ENCODE measurements at regions not wholly inside any gene's neighbourhood (a gene's known extent, or its start where the extent isn't known, plus 50 kb on each side); places are given as distances from the start of the nearest gene placed in this dataset.

DNA sequence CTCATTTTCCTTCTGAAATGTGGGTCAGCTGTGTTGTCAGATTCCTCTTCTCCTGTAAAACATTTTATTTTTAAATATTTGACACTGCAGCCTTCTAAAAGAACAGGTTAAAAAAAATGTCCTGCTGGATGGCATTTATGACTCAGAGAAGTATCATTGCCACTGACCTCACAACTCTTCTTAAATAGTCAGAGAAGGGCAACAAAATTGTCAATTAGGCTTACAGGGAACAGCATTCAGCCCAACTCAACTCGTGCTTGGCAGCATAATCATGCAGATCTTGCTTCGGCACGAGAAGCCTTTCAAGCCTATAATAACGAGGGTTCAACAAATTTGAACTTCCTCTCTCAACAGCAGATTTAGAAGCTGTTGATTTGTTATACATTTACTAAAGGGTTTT, 296.7 kb upstream of the DACH1 start:
- Mint-ChIP-seq H3K27ac (no peak overlapping the region), H3K27me3 (no peaks in the 10 kb centered on the region), H3K4me3 (no peak overlapping the region), H3K4me1 (no peaks in the 10 kb centered on the region), H3K36me3 (ENCODE audit: low read depth) (no peaks in the 10 kb centered on the region)
- DNase-seq (no peak), ATAC-seq (no peak)
- no peaks in the 10 kb centered on the region for H3K9me3 ChIP-seq (ENCODE audit: control insufficient read depth, low read length, poor library complexity, severe bottlenecking)

DNA sequence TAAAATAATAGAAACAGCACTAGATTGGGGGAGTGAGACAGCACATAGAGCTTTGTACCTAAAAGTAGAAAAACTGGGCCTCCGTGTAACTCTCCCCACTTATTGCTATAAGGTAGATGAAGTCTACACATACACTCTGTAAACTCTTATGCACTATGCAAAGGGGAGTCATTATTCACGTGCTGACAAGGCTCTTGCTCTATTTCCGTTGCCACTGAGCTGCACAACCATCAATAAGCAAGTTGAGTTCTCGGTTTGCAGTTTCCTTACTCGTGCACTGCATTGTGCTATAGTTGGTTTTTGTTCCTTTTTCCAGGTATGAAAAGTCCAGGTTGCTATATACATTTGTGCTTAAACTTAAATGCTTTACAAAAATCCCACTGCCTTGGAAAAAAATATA, 294.0 kb upstream of the DACH1 start:
- ATAC-seq (no peak), DNase-seq (no peak)
- Mint-ChIP-seq H3K27ac (no peak overlapping the region), H3K4me3 (no peak overlapping the region), H3K4me1 (no peaks in the 10 kb centered on the region), H3K27me3 (no peaks in the 10 kb centered on the region), H3K36me3 (ENCODE audit: low read depth) (no peaks in the 10 kb centered on the region)
- H3K9me3 ChIP-seq (ENCODE audit: control insufficient read depth, low read length, poor library complexity, severe bottlenecking) = no peaks in the 10 kb centered on the region

DNA sequence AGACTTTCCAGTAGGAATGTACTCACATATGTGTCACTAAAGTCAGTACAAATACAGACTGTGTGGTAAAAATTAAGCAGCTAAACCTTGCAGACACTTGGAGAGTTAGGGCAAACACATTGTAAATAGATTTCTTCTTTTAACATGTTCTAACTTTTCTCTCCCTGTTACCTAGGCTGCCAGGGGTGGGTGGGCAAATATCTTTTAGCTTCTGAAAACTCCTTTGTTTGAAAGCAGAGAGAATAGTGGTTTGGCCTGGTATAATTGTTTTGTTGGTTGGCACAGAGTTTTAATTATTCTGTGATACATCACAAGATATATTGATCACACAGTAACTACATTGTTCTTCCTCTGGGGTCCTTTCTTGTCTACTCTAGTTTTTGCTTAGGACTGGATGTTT, 289.8 kb upstream of the DACH1 start:
- Mint-ChIP-seq H3K4me3 (no peak overlapping the region), H3K4me1 (no peaks in the 10 kb centered on the region), H3K27ac (no peak overlapping the region), H3K27me3 (no peaks in the 10 kb centered on the region), H3K36me3 (ENCODE audit: low read depth) (no peaks in the 10 kb centered on the region)
- H3K9me3 ChIP-seq (ENCODE audit: control insufficient read depth, low read length, poor library complexity, severe bottlenecking) = no peaks in the 10 kb centered on the region
- ATAC-seq = no peak
- DNase-seq = no peak

DNA sequence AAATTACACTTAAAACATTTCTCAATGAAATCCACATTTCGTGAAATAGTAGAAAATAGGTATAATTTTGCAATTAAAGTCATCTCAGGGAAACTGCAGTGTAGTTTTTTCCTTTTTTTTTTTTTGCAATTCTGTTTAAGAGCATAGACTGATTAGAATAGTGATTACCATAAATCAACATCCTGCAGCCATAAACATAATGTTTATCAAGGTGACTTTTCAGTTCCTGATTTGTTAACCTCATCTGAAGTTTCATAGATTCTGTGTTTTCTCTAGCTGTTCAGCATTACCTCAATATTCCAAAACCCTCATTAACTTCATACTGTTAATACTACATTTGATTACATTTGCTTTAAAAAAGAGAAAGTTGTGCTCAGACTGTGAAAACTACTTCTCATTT, 286.3 kb upstream of the DACH1 start:
- no peak for ATAC-seq
- no peaks in the 10 kb centered on the region for H3K27me3 Mint-ChIP-seq
- no peaks in the 10 kb centered on the region for H3K36me3 Mint-ChIP-seq (ENCODE audit: low read depth)
- DNase-seq = no peak
- H3K9me3 ChIP-seq (ENCODE audit: control insufficient read depth, low read length, poor library complexity, severe bottlenecking) = no peaks in the 10 kb centered on the region
- H3K4me1 Mint-ChIP-seq = no peaks in the 10 kb centered on the region
- no peak overlapping the region for H3K4me3 Mint-ChIP-seq
- H3K27ac Mint-ChIP-seq = no peak overlapping the region

DNA sequence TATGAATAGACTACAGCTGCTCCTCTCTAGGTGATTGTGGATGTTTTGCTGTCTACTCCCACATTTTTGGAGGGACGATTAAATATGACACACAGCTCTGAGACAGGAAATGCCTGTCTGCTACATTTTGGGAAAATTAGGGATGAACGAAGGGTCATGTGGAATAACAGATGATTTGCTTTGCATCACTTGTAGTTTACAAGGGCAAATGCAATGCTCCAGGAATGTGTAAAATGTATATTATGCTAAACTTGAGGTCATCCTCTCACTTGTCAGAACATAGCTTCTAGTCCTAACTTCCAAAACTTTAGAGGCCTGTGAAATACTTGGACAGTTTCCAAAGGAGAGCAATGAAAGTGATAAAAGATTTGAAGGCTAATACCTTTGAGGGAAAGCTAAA, 284.2 kb upstream of the DACH1 start:
- DNase-seq (no peak), ATAC-seq (no peak)
- Mint-ChIP-seq H3K36me3 (ENCODE audit: low read depth) (no peaks in the 10 kb centered on the region), H3K27ac (no peak overlapping the region), H3K4me3 (no peak overlapping the region), H3K4me1 (no peaks in the 10 kb centered on the region), H3K27me3 (no peaks in the 10 kb centered on the region)
- H3K9me3 ChIP-seq (ENCODE audit: control insufficient read depth, low read length, poor library complexity, severe bottlenecking) = no peaks in the 10 kb centered on the region

DNA sequence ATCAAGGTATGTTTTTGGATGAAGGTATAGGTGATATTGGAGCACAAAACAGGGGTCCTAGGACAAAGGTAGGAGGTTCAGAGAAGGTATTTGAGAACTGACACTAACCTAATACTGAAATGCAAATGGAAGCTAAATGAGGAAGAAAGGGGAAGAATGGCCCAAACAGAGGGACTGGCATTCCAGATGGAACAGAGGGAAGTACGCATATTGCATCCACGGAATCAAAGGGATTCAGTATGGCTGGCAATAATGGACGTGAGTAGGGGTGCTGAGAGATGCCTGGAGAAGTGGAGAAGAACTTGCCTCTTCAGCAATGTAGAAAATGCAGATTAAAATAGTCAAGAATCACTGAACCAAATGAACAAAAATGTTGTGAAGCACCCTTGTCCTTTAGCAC, 283.5 kb upstream of the DACH1 start:
- H3K9me3 ChIP-seq (ENCODE audit: control insufficient read depth, low read length, poor library complexity, severe bottlenecking) = no peaks in the 10 kb centered on the region
- no peak overlapping the region for H3K27ac Mint-ChIP-seq
- no peaks in the 10 kb centered on the region for H3K27me3 Mint-ChIP-seq
- no peaks in the 10 kb centered on the region for H3K36me3 Mint-ChIP-seq (ENCODE audit: low read depth)
- ATAC-seq = no peak
- H3K4me3 Mint-ChIP-seq = no peak overlapping the region
- H3K4me1 Mint-ChIP-seq = no peaks in the 10 kb centered on the region
- DNase-seq = no peak

DNA sequence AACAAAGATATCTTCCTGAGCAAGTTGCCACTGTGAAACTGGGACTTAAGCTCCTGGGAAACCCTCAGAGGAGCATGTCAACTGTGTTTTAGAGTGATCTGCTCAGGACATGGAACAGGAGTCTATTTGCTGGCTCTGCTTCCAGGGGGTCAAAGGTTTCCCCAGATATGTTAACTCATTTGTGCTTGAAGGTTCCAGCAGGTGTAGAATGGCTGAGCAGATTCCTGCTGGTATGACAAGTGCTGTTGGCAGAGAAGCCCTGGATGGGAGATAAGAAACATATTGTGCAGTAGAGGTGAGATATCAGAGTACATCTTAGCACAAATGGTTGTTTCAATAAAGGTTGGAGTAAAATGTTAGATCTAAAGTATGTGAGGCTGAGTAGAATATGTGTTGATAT, 282.7 kb upstream of the DACH1 start:
- no peaks in the 10 kb centered on the region for H3K4me1 Mint-ChIP-seq
- H3K36me3 Mint-ChIP-seq (ENCODE audit: low read depth) = no peaks in the 10 kb centered on the region
- no peak overlapping the region for H3K4me3 Mint-ChIP-seq

DNA sequence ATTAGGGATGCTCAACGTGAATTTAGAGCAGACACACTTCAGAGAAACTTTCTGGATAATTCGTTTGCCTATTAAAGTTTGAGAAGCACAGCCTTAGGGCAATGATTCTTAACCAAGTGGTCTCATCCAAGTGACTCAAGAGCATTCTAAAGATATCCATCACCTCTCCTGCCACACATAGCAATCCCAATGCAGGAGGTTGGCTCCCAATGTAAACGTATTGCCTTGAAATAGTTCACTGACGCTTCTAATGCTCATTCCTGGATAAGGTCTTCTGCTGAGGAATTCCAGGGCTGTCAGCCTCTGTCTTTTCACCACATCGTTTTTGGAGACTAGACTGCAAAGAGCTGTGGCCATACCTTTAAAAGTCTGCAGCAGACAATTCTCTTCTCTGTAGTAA, 279.8 kb upstream of the DACH1 start:
- Mint-ChIP-seq H3K36me3 (ENCODE audit: low read depth) (no peaks in the 10 kb centered on the region), H3K27ac (no peak overlapping the region), H3K4me3 (no peak overlapping the region), H3K4me1 (no peaks in the 10 kb centered on the region), H3K27me3 (no peaks in the 10 kb centered on the region)
- DNase-seq (no peak), ATAC-seq (no peak)
- no peaks in the 10 kb centered on the region for H3K9me3 ChIP-seq (ENCODE audit: control insufficient read depth, low read length, poor library complexity, severe bottlenecking)

More for the DNA sequence above, 282.7 kb upstream of the DACH1 start:
- no peaks in the 10 kb centered on the region for H3K9me3 ChIP-seq (ENCODE audit: control insufficient read depth, low read length, poor library complexity, severe bottlenecking)
- DNase-seq (no peak), ATAC-seq (no peak)
- no peak overlapping the region for H3K27ac Mint-ChIP-seq
- H3K27me3 Mint-ChIP-seq = no peaks in the 10 kb centered on the region

DNA sequence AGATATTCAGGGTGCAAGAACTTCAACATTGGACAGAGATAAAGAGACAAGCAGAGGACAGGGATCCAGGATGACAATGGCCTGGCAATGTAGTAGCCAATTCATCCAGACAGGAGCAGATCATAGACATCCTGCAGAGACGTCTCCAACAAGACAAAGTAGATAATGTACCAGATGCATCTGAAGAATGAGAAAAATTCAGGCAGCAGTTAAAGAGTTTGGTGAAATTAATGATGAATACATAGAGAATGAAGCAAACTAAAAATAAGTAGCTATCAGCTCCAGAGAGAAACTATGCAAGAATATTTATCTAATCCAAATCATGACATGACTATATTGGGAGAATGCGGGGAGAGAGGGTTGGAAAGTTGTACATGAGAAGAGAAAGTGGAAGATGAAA, 278.4 kb upstream of the DACH1 start:
- DNase-seq (no peak), ATAC-seq (no peak)
- Mint-ChIP-seq H3K36me3 (ENCODE audit: low read depth) (no peaks in the 10 kb centered on the region), H3K4me1 (no peaks in the 10 kb centered on the region), H3K27me3 (no peaks in the 10 kb centered on the region), H3K27ac (no peak overlapping the region), H3K4me3 (no peak overlapping the region)
- H3K9me3 ChIP-seq (ENCODE audit: control insufficient read depth, low read length, poor library complexity, severe bottlenecking) = no peaks in the 10 kb centered on the region

DNA sequence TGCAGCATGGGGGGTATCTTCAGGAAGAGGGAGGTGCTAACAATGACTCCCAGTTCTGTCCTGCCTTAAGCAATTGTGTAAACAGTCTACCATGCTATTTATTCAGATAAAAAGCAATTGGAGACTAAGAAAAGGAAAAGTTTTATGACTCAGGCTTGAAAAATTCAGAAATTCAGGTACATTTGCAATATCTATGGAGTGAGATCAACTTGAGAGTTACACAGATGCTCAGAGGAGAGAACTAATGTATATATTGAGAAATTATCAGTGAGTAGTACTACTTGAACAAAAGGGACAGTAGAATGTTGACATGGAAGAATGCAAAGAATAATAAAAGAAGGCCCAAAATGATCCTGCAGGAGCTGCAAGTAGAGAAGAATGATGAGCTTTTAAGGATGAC, 277.6 kb upstream of the DACH1 start:
- Mint-ChIP-seq H3K27ac (no peak overlapping the region), H3K4me1 (no peaks in the 10 kb centered on the region), H3K36me3 (ENCODE audit: low read depth) (no peaks in the 10 kb centered on the region), H3K27me3 (no peaks in the 10 kb centered on the region), H3K4me3 (no peak overlapping the region)
- ATAC-seq (no peak), DNase-seq (no peak)
- H3K9me3 ChIP-seq (ENCODE audit: control insufficient read depth, low read length, poor library complexity, severe bottlenecking) = no peaks in the 10 kb centered on the region

DNA sequence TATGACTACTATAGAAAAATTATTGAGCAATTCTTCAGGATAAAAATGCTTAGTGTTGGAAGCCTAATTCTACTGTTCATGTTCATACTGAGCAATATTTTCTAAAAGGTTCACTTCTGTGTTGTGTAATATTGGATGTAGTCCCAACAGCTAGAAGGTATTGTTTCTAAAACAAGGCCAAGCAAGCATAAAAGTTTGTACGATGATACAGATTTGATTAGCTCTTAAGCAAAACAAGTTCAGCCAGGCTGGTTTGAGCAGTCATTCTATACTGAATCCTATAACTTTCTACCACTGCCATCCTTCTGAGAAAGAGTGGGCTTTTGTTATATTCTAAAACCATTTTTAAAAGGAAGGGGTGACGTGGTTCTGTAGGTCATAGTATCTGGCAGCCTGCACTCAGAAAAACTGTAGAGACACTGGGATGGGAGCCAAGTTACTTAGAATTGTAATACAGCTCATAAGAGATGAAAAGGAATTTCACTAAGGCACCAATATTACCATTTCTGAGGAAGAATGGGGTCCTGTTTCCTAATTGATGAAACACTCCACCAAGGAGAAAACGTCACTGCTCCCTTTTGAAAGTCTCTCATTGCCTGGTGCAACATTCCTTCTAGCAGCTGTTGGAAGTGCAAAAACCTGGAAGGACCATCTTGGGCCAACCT, 275.0 kb upstream of the DACH1 start:
- no peaks in the 10 kb centered on the region for H3K36me3 Mint-ChIP-seq (ENCODE audit: low read depth)
- no peaks in the 10 kb centered on the region for H3K4me1 Mint-ChIP-seq
- ATAC-seq = no peak
- H3K27ac Mint-ChIP-seq = no peak overlapping the region
- H3K27me3 Mint-ChIP-seq = no peaks in the 10 kb centered on the region
- DNase-seq = no peak
- H3K9me3 ChIP-seq (ENCODE audit: control insufficient read depth, low read length, poor library complexity, severe bottlenecking) = no peaks in the 10 kb centered on the region
- H3K4me3 Mint-ChIP-seq = no peak overlapping the region

DNA sequence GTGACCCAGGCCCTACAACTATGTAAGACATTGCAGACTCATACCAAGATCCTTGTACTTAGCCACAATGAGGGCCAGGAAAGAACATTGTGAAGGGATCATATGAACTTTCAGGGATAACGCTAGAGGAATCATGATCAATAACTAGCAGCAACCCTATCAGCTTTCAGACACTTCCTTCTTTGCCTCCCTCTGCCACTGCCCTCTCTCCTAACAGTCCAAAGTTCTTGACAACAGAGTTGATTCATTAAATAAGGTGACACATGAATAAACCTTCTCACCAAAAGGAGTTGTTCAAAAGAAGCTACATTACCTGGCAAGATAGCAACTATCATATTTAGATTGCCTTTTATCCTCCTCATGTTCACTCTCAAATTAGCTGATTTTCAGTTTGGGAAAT, 272.2 kb upstream of the DACH1 start:
- Mint-ChIP-seq H3K27me3 (no peaks in the 10 kb centered on the region), H3K27ac (no peak overlapping the region), H3K36me3 (ENCODE audit: low read depth) (no peaks in the 10 kb centered on the region), H3K4me3 (no peak overlapping the region), H3K4me1 (no peaks in the 10 kb centered on the region)
- no peaks in the 10 kb centered on the region for H3K9me3 ChIP-seq (ENCODE audit: control insufficient read depth, low read length, poor library complexity, severe bottlenecking)
- ATAC-seq (no peak), DNase-seq (no peak)

DNA sequence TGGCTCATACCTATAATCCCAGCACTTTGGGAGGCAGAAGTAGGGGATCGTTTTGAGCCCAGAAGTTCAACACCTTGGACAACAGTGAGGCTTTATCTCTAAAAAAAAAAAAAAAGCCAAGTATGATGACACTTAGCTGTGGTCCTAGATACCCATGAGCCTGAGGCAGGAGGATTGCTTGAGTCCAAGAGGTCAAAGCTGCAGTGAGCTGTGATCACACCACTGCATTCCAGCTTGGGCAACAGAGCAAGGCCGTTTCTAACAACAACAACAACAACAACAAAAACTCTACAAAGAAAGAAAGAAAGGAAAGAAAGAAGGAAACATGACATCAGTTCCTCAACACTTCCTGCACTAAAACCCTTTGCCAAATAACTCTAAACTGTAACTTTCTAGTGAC, 265.1 kb upstream of the DACH1 start:
- ATAC-seq = no peak
- no peak for DNase-seq
- Mint-ChIP-seq H3K4me3 (no peak overlapping the region), H3K4me1 (no peaks in the 10 kb centered on the region), H3K27me3 (no peaks in the 10 kb centered on the region), H3K36me3 (ENCODE audit: low read depth) (no peaks in the 10 kb centered on the region), H3K27ac (no peak overlapping the region)
- no peaks in the 10 kb centered on the region for H3K9me3 ChIP-seq (ENCODE audit: control insufficient read depth, low read length, poor library complexity, severe bottlenecking)

DNA sequence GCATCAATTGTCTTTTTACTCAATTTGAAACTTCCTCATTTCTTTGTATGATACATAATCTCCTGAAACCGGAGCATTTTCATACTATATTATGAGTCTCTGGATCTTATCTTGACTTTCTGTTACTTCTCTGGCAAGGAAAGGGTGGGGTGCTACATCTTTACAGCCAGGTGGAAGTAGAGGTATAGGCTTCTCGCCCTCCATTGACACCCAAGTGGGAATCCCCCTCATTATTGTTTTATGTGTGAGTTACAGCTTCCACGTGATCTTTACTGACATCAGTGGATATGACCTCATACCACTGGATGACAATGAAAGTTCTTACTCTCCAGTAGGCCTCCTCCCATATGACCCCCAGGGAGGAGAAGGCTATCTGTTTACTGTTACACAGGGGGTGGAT, 262.1 kb upstream of the DACH1 start:
- Mint-ChIP-seq H3K27me3 (no peaks in the 10 kb centered on the region), H3K36me3 (ENCODE audit: low read depth) (no peaks in the 10 kb centered on the region), H3K4me1 (no peaks in the 10 kb centered on the region), H3K27ac (no peak overlapping the region), H3K4me3 (no peak overlapping the region)
- no peaks in the 10 kb centered on the region for H3K9me3 ChIP-seq (ENCODE audit: control insufficient read depth, low read length, poor library complexity, severe bottlenecking)
- DNase-seq (no peak), ATAC-seq (no peak)

Measured in T-helper 17 cell (primary cell).